Mesendoderm (in vitro differentiated cells): ENCODE measurements at regions not wholly inside any gene's neighbourhood (a gene's known extent, or its start where the extent isn't known, plus 50 kb on each side); places are given as distances from the start of the nearest gene placed in this dataset.

Experiments
- DNase-seq: peaks from one replicate; pipeline ENCODE4 v3.0.0; 2013
- H2AK5ac ChIP-seq: 2 replicates; pipeline ENCODE4 v1.6.1; 2013; ENCODE audit warnings: low read length, inconsistent platforms
- H2BK120ac ChIP-seq: 2 replicates; pipeline ENCODE4 v1.6.1; 2013; ENCODE audit warnings: low read depth, mild to moderate bottlenecking, low read length, moderate library complexity, mixed read lengths
- H2BK15ac ChIP-seq: replicated peaks from 2 replicates; pipeline ENCODE4 v1.6.1; 2013; ENCODE audit warnings: low read depth, mild to moderate bottlenecking, moderate library complexity
- H2BK5ac ChIP-seq: 2 replicates; pipeline ENCODE4 v1.6.1; 2013; ENCODE audit warnings: low read length, inconsistent platforms
- H3K18ac ChIP-seq: 2 replicates; pipeline ENCODE4 v1.6.1; 2013; ENCODE audit warnings: mild to moderate bottlenecking, low read length, mixed read lengths
- H3K23ac ChIP-seq: one replicate; pipeline ENCODE4 v1.6.1; 2013; ENCODE audit warnings: low read length
- H3K27ac ChIP-seq: 2 replicates; pipeline ENCODE4 v1.5.1; 2013; ENCODE audit warnings: low read depth, mild to moderate bottlenecking, inconsistent platforms, low read length, moderate library complexity
- H3K27me3 ChIP-seq: 2 replicates; pipeline ENCODE4 v1.6.1; 2013; ENCODE audit warnings: low read length, control low read depth, mild to moderate bottlenecking, inconsistent platforms; ENCODE audit not compliant: insufficient read depth, poor library complexity
- H3K36me3 ChIP-seq: 2 replicates; pipeline ENCODE4 v1.6.1; 2013; ENCODE audit warnings: low read length, inconsistent platforms; ENCODE audit not compliant: control insufficient read depth, insufficient read depth
- H3K4ac ChIP-seq: one replicate; pipeline ENCODE4 v1.6.1; 2013; ENCODE audit warnings: low read depth, mild to moderate bottlenecking, low read length, moderate library complexity
- H3K4me1 ChIP-seq: 2 replicates; pipeline ENCODE4 v1.6.1; 2013; ENCODE audit warnings: low read depth, low read length, inconsistent platforms; ENCODE audit not compliant: control insufficient read depth
- H3K4me2 ChIP-seq: 2 replicates; pipeline ENCODE4 v1.6.1; 2013; ENCODE audit warnings: low read length
- H3K4me3 ChIP-seq: 2 replicates; pipeline ENCODE4 v1.5.1; 2013; ENCODE audit warnings: mild to moderate bottlenecking, low read length
- H3K56ac ChIP-seq: one replicate; pipeline ENCODE4 v1.6.1; 2013; ENCODE audit warnings: low read length
- H3K79me1 ChIP-seq: 2 replicates; pipeline ENCODE4 v1.6.1; 2013; ENCODE audit warnings: low read length, inconsistent platforms
- H3K79me2 ChIP-seq: 2 replicates; pipeline ENCODE4 v1.6.1; 2013; ENCODE audit warnings: mild to moderate bottlenecking, low read length; ENCODE audit not compliant: control insufficient read depth, insufficient read depth
- H3K9ac ChIP-seq: 2 replicates; pipeline ENCODE4 v1.6.1; 2013; ENCODE audit warnings: low read length, inconsistent platforms
- H4K5ac ChIP-seq: one replicate; pipeline ENCODE4 v1.6.1; 2013; ENCODE audit warnings: low read length
- H4K8ac ChIP-seq: one replicate; pipeline ENCODE4 v1.6.1; 2013; ENCODE audit warnings: low read depth, mild to moderate bottlenecking, control low read depth, low read length, moderate library complexity
- WGBS: extraction: QIAGEN DNeasy Blood & Tissue Kit; methylation state at CpG from one replicate; pipeline ENCODE4 v1.1.7; 2013; ENCODE audit warnings: low lambda C conversion rate, missing lambda C conversion rate; ENCODE audit not compliant: insufficient coverage; ENCODE audit errors: extremely low coverage; 5-methylcytosine and 5-hydroxymethylcytosine counted together

GRCh38 chr14:97250931-97251330, 453.7 kb downstream of the VRK1 start:
- H3K18ac ChIP-seq, result no peak overlapping the region
- no peak overlapping the region for H3K9ac ChIP-seq
- DNase-seq, result no peak
- H3K4me3 ChIP-seq, result no peak overlapping the region
- H3K79me2 ChIP-seq, result no peaks in the 10 kb centered on the region
- no CpG with 5 or more reads among the region's 5 CpGs for WGBS
- no peak overlapping the region for H2AK5ac ChIP-seq
- H4K5ac ChIP-seq, result no peak overlapping the region
- no peak overlapping the region for H3K4me2 ChIP-seq
- no peaks in the 10 kb centered on the region for H3K4me1 ChIP-seq
- H2BK120ac ChIP-seq, result no peak overlapping the region
- H3K27me3 ChIP-seq, result no peaks in the 10 kb centered on the region
- H3K56ac ChIP-seq, result no peak overlapping the region
- no peak overlapping the region for H2BK5ac ChIP-seq
- no peak overlapping the region for H4K8ac ChIP-seq
- no peak overlapping the region for H3K27ac ChIP-seq
- H3K23ac ChIP-seq, result no peak overlapping the region
- peak overlapping the region; percentile 37 for H3K4ac ChIP-seq
- H3K36me3 ChIP-seq, result no peaks in the 10 kb centered on the region
- no peaks in the 10 kb centered on the region for H3K79me1 ChIP-seq
- no peak overlapping the region for H2BK15ac ChIP-seq

- no peak overlapping the region for H4K8ac ChIP-seq
- peak; percentile 54 for DNase-seq
- H3K4me1 ChIP-seq, result no peaks in the 10 kb centered on the region
- no peak overlapping the region for H2BK120ac ChIP-seq
- H3K4me2 ChIP-seq, result no peak overlapping the region
- H3K79me2 ChIP-seq, result no peaks in the 10 kb centered on the region
- no peak overlapping the region for H2BK5ac ChIP-seq
- H3K23ac ChIP-seq, result no peak overlapping the region
- no peak overlapping the region for H2AK5ac ChIP-seq
- H3K4me3 ChIP-seq, result no peak overlapping the region
- no peak overlapping the region for H4K5ac ChIP-seq
- H3K4ac ChIP-seq, result no peak overlapping the region
- H3K27ac ChIP-seq, result no peak overlapping the region
- H3K18ac ChIP-seq, result no peak overlapping the region
- H2BK15ac ChIP-seq, result no peak overlapping the region
- no CpG with 5 or more reads among the region's 9 CpGs for WGBS
- no peak overlapping the region for H3K56ac ChIP-seq
- H3K36me3 ChIP-seq, result no peaks in the 10 kb centered on the region
- no peaks in the 10 kb centered on the region for H3K27me3 ChIP-seq
- H3K79me1 ChIP-seq, result no peaks in the 10 kb centered on the region
- no peak overlapping the region for H3K9ac ChIP-seq
These were observed 454.4 kb downstream of the VRK1 start for GRCh38 chr14:97251491-97252155.

GRCh38 chr14:97253756-97254155, 456.6 kb downstream of the VRK1 start:
- Histone ChIP-seq H3K79me1 (no peaks in the 10 kb centered on the region), H3K4me2 (no peak overlapping the region), H3K27me3 (no peaks in the 10 kb centered on the region), H3K9ac (no peak overlapping the region), H3K4me3 (no peak overlapping the region), H2AK5ac (no peak overlapping the region), H3K23ac (no peak overlapping the region), H3K36me3 (no peaks in the 10 kb centered on the region), H4K5ac (no peak overlapping the region), H4K8ac (no peak overlapping the region), H3K27ac (no peak overlapping the region), H3K79me2 (no peaks in the 10 kb centered on the region), H3K56ac (no peak overlapping the region), H2BK120ac (no peak overlapping the region), H3K4ac (no peak overlapping the region), H3K4me1 (no peaks in the 10 kb centered on the region), H3K18ac (no peak overlapping the region), H2BK5ac (no peak overlapping the region), H2BK15ac (no peak overlapping the region)
- DNase-seq, result no peak
- WGBS, result no CpG with 5 or more reads among the region's 3 CpGs

GRCh38 chr14:97262336-97262735, 465.2 kb downstream of the VRK1 start:
- WGBS, result no CpG with 5 or more reads among the region's 4 CpGs
- Histone ChIP-seq H3K23ac (no peak overlapping the region), H3K27ac (no peak overlapping the region), H4K8ac (no peak overlapping the region), H4K5ac (no peak overlapping the region), H2AK5ac (no peak overlapping the region), H2BK5ac (no peak overlapping the region), H3K27me3 (no peaks in the 10 kb centered on the region), H3K18ac (no peak overlapping the region), H3K79me1 (no peaks in the 10 kb centered on the region), H3K4me3 (no peak overlapping the region), H3K79me2 (no peaks in the 10 kb centered on the region), H3K4ac (no peak overlapping the region), H2BK120ac (no peak overlapping the region), H3K4me2 (no peak overlapping the region), H3K36me3 (no peaks in the 10 kb centered on the region), H3K56ac (no peak overlapping the region), H2BK15ac (no peak overlapping the region), H3K9ac (no peak overlapping the region), H3K4me1 (peaks cover 2% of the 10 kb centered on the region)
- no peak for DNase-seq

GRCh38 chr14:97264516-97265230, 467.5 kb downstream of the VRK1 start:
- no peaks in the 10 kb centered on the region for H3K79me2 ChIP-seq

More at GRCh38 chr14:97264516-97265230, 467.5 kb downstream of the VRK1 start:
- Histone ChIP-seq H3K4ac (no peak overlapping the region), H4K5ac (no peak overlapping the region), H4K8ac (no peak overlapping the region), H3K4me3 (no peak overlapping the region), H3K27ac (no peak overlapping the region), H2BK15ac (no peak overlapping the region), H3K79me1 (no peaks in the 10 kb centered on the region), H3K4me2 (no peak overlapping the region), H2BK5ac (no peak overlapping the region), H3K36me3 (no peaks in the 10 kb centered on the region), H3K56ac (no peak overlapping the region), H2AK5ac (no peak overlapping the region), H2BK120ac (no peak overlapping the region), H3K27me3 (no peaks in the 10 kb centered on the region), H3K9ac (no peak overlapping the region), H3K4me1 (peaks cover 2% of the 10 kb centered on the region), H3K18ac (no peak overlapping the region), H3K23ac (no peak overlapping the region)
- no peak for DNase-seq
- WGBS, result no CpG with 5 or more reads among the region's 8 CpGs
